ENCODE measurements at regions not wholly inside any gene's neighbourhood (a gene's known extent, or its start where the extent isn't known, plus 50 kb on each side); places are given as distances from the start of the nearest gene placed in this dataset.
A peak's percentile ranks its signal among the peaks of the same experiment; 100 is the strongest.
"Not testable (repeated sequence)": the region's sequence is repeated elsewhere in the genome, so short reads cannot be mapped to it uniquely, and the experiment has no call there.

DNA sequence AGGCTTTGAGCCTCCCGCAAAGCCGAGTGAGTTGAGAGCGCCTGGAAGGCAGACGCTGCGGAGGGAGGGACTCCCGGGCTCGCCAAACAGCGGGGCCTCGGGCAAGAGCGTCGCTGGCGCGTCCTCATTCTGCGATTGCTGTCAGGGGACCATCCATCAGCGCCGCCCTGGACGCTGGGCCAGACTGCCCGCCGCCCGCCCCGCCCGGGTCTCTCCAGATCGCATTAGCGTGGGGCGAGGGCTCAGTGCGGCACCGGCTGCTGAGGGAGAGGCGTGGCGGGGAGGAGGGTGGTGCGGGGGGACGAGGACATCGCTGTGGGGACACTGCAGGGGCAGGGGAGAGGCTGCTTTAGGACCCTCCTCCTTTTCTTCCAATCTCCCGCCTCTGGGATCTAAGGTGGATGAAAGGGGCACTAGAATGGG, 957.2 kb upstream of the DEFB115 start:
- Mint-ChIP-seq H3K4me3 (peak overlapping the region in 5 of 7 donors; percentile 45 to 71 (median 59)), H3K27ac (peak overlapping the region in 1 of 8 donors; percentile 33), H3K27me3 (peaks cover 9 to 36% of the 10 kb centered on the region in 2 donors), H3K4me1 (peaks cover 4 to 16% (median 7%) of the 10 kb centered on the region in 3 donors)
- H3K9me3 Mint-ChIP-seq; H3K4me3 ChIP-seq (ENCODE audit: low read length); H3K27ac ChIP-seq (ENCODE audit: low read depth, low read length); H3K4me1 ChIP-seq (ENCODE audit: insufficient read depth, low read length); H3K9me3 ChIP-seq (ENCODE audit: low read length); H3K27me3 ChIP-seq (ENCODE audit: insufficient read depth, low read length, poor library complexity, severe bottlenecking); H3K36me3 Mint-ChIP-seq; POLR2A ChIA-PET; CTCF ChIA-PET; H3K36me3 ChIP-seq (ENCODE audit: insufficient read depth, low read length): not testable (repeated sequence)
- DNase-seq, result peak in 1 of 5 donors; percentile 10

DNA sequence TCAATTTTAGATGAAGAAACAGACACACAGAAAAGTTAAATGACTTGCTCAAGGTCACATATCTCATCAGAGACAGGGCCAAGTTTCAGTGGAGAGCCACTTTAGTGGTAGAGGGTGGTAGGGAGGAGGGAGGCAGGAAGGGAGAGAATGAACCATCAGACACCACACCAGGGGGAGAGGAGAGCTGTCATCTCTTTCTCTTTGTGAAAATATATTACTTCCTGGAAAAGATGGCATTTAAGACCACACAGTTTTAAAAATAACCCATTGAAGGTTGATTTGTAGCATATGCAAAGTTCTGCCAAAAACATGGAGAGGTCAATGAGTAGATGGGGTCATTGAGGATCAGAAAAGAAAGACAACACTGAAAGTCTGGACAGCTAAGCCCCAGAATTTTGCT, 954.7 kb upstream of the DEFB115 start:
- POLR2A ChIA-PET; H3K27ac ChIP-seq (ENCODE audit: low read depth, low read length); H3K4me1 ChIP-seq (ENCODE audit: insufficient read depth, low read length); H3K27me3 ChIP-seq (ENCODE audit: insufficient read depth, low read length, poor library complexity, severe bottlenecking); H3K36me3 ChIP-seq (ENCODE audit: insufficient read depth, low read length); H3K9me3 ChIP-seq (ENCODE audit: low read length); H3K4me3 ChIP-seq (ENCODE audit: low read length); H3K9me3 Mint-ChIP-seq; DNase-seq; H3K36me3 Mint-ChIP-seq; H3K27ac Mint-ChIP-seq; CTCF ChIA-PET: not testable (repeated sequence)
- Mint-ChIP-seq H3K4me3 (peak overlapping the region in 1 of 7 donors; percentile 23), H3K27me3 (peaks cover 3 to 23% of the 10 kb centered on the region in 2 donors), H3K4me1 (peaks cover 4 to 16% (median 7%) of the 10 kb centered on the region in 3 donors)

DNA sequence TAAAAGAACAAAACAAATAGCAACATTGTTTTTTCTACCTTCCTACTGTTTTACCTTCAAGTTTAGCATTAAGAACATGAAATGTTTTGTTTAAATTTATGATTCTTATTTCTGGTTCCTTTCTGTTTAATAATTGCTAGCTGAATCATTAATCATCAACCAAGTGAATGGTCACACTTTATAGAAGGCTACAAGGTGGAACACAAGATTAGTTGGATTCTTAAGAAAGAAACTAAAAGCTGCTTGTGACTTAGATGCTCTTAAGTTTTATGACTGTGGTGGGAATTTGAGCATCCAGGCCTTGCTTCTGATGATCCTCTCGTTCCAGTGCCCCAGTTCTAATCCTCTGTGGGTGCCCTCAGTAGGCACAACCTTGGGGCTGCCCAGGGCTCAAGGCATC, 947.5 kb upstream of the DEFB115 start:
- H3K27ac ChIP-seq (ENCODE audit: low read depth, low read length); CTCF ChIA-PET; POLR2A ChIA-PET; H3K27me3 ChIP-seq (ENCODE audit: insufficient read depth, low read length, poor library complexity, severe bottlenecking); H3K4me3 ChIP-seq (ENCODE audit: low read length); H3K27ac Mint-ChIP-seq; H3K27me3 Mint-ChIP-seq; H3K9me3 ChIP-seq (ENCODE audit: low read length); H3K4me3 Mint-ChIP-seq; H3K36me3 Mint-ChIP-seq; H3K9me3 Mint-ChIP-seq; H3K4me1 Mint-ChIP-seq; H3K36me3 ChIP-seq (ENCODE audit: insufficient read depth, low read length); DNase-seq; H3K4me1 ChIP-seq (ENCODE audit: insufficient read depth, low read length): not testable (repeated sequence)

DNA sequence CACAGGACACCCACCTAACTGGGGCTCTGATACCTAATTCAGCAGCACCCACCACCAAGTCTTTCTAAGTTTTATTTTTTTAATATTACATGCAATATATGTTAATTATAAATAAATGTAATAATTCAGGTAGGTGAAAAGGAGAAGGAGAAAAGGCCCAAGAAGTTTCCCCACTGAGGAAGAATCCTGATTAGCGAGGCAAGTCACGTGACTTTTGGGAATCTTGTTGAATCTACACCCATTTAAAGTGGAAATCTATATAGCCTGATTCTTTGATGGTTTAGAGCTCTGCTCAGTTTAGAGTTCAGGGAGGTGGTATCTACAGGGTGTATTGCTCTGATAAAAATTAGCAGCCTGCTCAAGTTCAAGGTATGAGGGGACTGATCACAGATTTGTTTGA, 947.1 kb upstream of the DEFB115 start:
- H3K27ac ChIP-seq (ENCODE audit: low read depth, low read length); H3K27me3 ChIP-seq (ENCODE audit: insufficient read depth, low read length, poor library complexity, severe bottlenecking); H3K9me3 Mint-ChIP-seq; H3K4me1 ChIP-seq (ENCODE audit: insufficient read depth, low read length); H3K36me3 Mint-ChIP-seq; H3K4me3 Mint-ChIP-seq; H3K4me1 Mint-ChIP-seq; DNase-seq; H3K27ac Mint-ChIP-seq; H3K9me3 ChIP-seq (ENCODE audit: low read length); POLR2A ChIA-PET; H3K4me3 ChIP-seq (ENCODE audit: low read length); CTCF ChIA-PET; H3K36me3 ChIP-seq (ENCODE audit: insufficient read depth, low read length): not testable (repeated sequence)
- H3K27me3 Mint-ChIP-seq, result peaks cover 0 to 11% of the 10 kb centered on the region in 2 donors

DNA sequence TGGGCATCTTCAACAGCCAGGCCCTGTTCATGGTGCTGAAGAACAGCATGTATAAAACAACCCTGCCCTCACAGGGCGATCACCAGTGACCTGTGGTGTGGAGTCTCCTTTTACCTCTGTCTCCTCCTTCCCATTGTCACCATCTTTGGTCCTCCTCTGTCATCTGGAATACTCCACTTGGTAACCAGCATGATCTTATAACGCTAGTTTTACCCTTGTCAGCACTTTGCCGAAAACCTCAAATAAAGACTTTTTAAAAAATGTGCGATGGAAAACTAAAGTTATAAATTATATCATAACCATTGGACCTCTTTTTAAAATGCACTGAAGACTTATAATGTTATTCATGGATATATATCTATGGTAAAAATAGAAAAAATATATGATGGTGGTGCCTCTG, 945.2 kb upstream of the DEFB115 start:
- H3K27me3 ChIP-seq (ENCODE audit: insufficient read depth, low read length, poor library complexity, severe bottlenecking); H3K9me3 Mint-ChIP-seq; H3K9me3 ChIP-seq (ENCODE audit: low read length); CTCF ChIA-PET; H3K36me3 ChIP-seq (ENCODE audit: insufficient read depth, low read length); POLR2A ChIA-PET; H3K4me1 Mint-ChIP-seq; H3K4me1 ChIP-seq (ENCODE audit: insufficient read depth, low read length); H3K4me3 Mint-ChIP-seq; H3K27ac ChIP-seq (ENCODE audit: low read depth, low read length); H3K4me3 ChIP-seq (ENCODE audit: low read length); H3K36me3 Mint-ChIP-seq; H3K27ac Mint-ChIP-seq; DNase-seq: not testable (repeated sequence)
- peaks cover 3 to 22% of the 10 kb centered on the region in 2 donors for H3K27me3 Mint-ChIP-seq

DNA sequence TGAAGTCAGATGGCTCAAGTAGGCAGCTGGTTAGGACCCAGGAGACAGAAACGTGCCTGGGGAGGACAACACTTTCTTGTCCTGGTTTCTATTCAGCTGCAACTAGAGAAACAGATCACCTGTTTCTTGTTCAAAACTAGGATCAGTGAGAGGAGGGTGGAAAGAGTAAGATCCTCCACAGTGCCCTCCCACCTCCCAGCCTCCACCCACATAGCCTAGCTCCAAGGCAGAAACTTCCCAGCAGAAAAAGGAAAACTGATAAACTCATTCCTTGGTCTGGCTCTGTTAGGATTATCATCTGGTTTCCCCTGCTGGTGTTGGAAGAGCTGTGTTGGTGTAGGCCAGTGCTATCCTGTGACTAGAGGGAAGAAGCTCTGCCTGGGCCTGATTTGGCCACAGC, 943.8 kb upstream of the DEFB115 start:
- POLR2A ChIA-PET; H3K9me3 ChIP-seq (ENCODE audit: low read length); H3K4me1 Mint-ChIP-seq; H3K4me3 ChIP-seq (ENCODE audit: low read length); CTCF ChIA-PET; H3K4me1 ChIP-seq (ENCODE audit: insufficient read depth, low read length); H3K36me3 Mint-ChIP-seq; H3K27me3 ChIP-seq (ENCODE audit: insufficient read depth, low read length, poor library complexity, severe bottlenecking); DNase-seq; H3K9me3 Mint-ChIP-seq; H3K27ac ChIP-seq (ENCODE audit: low read depth, low read length); H3K36me3 ChIP-seq (ENCODE audit: insufficient read depth, low read length); H3K4me3 Mint-ChIP-seq: not testable (repeated sequence)
- Mint-ChIP-seq H3K27ac (peak overlapping the region in 1 of 8 donors; percentile 86), H3K27me3 (peaks cover 3 to 33% of the 10 kb centered on the region in 2 donors)

DNA sequence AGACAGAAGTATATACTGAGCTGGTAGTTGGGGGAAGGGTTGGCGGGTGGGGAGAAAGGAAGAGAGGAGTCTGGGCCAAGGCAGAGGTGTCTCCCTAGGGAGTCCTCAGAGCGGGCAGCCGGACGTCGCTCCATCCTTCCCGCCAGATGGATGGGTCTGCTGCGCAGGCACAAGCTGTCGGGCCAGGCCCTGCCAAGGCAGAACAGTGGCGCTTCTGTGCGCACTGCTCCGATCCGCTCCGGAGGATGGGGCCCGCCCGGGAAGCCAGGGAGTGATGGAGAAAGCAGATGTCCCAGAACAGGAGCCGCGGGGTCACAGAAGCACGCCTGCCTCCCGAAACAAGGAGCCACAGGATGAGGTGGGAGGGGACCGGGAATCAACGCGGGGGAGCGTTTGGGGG, 941.4 kb upstream of the DEFB115 start:
- H3K4me1 Mint-ChIP-seq; H3K27ac ChIP-seq (ENCODE audit: low read depth, low read length); H3K36me3 ChIP-seq (ENCODE audit: insufficient read depth, low read length); DNase-seq; H3K27me3 ChIP-seq (ENCODE audit: insufficient read depth, low read length, poor library complexity, severe bottlenecking); H3K4me3 Mint-ChIP-seq; POLR2A ChIA-PET; H3K4me1 ChIP-seq (ENCODE audit: insufficient read depth, low read length); H3K9me3 Mint-ChIP-seq; H3K36me3 Mint-ChIP-seq; H3K4me3 ChIP-seq (ENCODE audit: low read length); CTCF ChIA-PET; H3K27ac Mint-ChIP-seq; H3K9me3 ChIP-seq (ENCODE audit: low read length): not testable (repeated sequence)
- peaks cover 8 to 33% of the 10 kb centered on the region in 2 donors for H3K27me3 Mint-ChIP-seq

DNA sequence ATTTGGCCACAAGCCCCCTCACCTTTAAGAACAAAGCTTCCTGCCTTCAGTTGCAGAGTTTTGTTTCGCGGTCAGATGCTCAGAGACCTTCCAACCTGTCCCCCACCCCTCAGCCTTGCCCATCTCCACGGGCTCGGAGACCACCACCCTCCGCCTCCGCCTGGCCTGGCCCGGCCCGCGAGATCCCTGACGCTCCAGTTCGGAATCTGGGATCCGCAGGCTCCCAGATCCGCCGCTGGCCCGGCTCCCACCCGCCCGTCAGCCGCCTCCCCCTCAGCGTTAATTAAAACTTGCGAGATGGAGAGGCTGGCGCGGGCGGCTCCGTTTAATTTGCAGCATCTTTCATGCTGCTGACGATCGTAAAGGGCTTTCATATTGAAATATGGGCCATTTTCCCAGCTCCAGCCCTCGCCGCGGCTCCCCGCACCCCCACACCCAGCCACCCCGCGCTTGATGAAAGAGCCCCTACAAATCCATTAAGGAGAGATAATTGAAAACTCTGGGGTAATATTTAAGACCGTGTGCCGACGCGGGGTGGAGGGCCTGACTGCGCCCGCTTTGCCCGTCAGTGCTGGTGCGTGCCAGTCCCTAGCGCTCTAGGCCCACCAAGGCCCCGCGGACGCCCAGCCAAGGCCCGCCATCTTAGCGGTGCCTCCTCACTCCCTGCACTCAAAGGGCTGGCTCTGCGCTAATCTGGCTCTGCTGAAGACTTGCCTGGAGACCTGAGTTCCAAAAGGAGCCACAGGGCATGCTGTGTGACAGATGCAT, 940.7 kb upstream of the DEFB115 start:
- H3K27me3 ChIP-seq (ENCODE audit: insufficient read depth, low read length, poor library complexity, severe bottlenecking); H3K9me3 Mint-ChIP-seq; H3K27ac Mint-ChIP-seq; H3K4me3 ChIP-seq (ENCODE audit: low read length); H3K9me3 ChIP-seq (ENCODE audit: low read length); POLR2A ChIA-PET; CTCF ChIA-PET; H3K36me3 ChIP-seq (ENCODE audit: insufficient read depth, low read length); H3K4me3 Mint-ChIP-seq; DNase-seq; H3K4me1 ChIP-seq (ENCODE audit: insufficient read depth, low read length); H3K4me1 Mint-ChIP-seq; H3K27ac ChIP-seq (ENCODE audit: low read depth, low read length); H3K36me3 Mint-ChIP-seq: not testable (repeated sequence)
- peaks cover 8 to 33% of the 10 kb centered on the region in 2 donors for H3K27me3 Mint-ChIP-seq

DNA sequence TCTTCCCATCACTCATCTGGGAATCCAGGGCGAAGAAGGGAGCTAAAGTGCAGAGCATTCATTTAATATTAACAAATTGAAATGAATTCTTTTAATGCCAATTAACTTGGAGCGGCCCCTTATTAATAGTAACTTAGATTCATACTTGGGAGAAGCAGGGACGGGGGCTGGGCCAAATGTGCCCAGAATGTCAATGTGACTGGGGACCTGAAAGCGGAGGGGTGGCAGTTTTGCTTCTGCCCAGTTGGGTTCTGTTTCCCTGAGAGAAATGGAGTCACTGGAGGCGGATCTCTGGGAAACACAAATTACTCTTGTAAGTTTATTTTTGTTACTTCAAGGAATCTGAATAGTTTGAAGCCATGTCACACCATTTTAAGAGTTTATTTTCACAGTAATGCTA, 923.7 kb upstream of the DEFB115 start:
- H3K4me1 ChIP-seq (ENCODE audit: insufficient read depth, low read length); H3K4me3 Mint-ChIP-seq; H3K4me3 ChIP-seq (ENCODE audit: low read length); H3K9me3 ChIP-seq (ENCODE audit: low read length); H3K27me3 ChIP-seq (ENCODE audit: insufficient read depth, low read length, poor library complexity, severe bottlenecking); DNase-seq; POLR2A ChIA-PET; CTCF ChIA-PET; H3K4me1 Mint-ChIP-seq; H3K36me3 Mint-ChIP-seq; H3K27ac Mint-ChIP-seq; H3K27ac ChIP-seq (ENCODE audit: low read depth, low read length); H3K36me3 ChIP-seq (ENCODE audit: insufficient read depth, low read length); H3K9me3 Mint-ChIP-seq: not testable (repeated sequence)
- H3K27me3 Mint-ChIP-seq, result peaks cover 3 to 19% of the 10 kb centered on the region in 2 donors

Data from CD8-positive, alpha-beta memory T cell (primary cell).